Adrenal gland (tissue), 5 donors: ENCODE measurements at regions not wholly inside any gene's neighbourhood (a gene's known extent, or its start where the extent isn't known, plus 50 kb on each side); places are given as distances from the start of the nearest gene placed in this dataset.

Source experiments
- POLR2A ChIP-seq, 2 donors: fragments of 450-650 bp; IDR thresholded peaks; one replicate each; pipeline ENCODE4 v1.6.1; 2017; ENCODE audit warnings: antibody characterized with exemption in 2 of 2, mild to moderate bottlenecking in 2 of 2, moderate library complexity in 1 of 2
- TF ChIP-seq, protein P1 (sequence below), 6 experiments: fragments of 450-650 bp in 4 of 6; fragments of 200-600 bp in 2 of 6; sonication (generic) in 1 of 6; IDR thresholded peaks; 1 replicate in 5 of 6; 2 replicates in 1 of 6; pipeline versions ENCODE4 v1.5.1 to v1.8.0; 2016 to 2021; ENCODE audit warnings: antibody characterized with exemption in 6 of 6, mild to moderate bottlenecking in 2 of 6, moderate library complexity in 1 of 6
- donor health status: DM: no; HTN: no; CAD: no.

- TF ChIP-seq, protein P1, sequence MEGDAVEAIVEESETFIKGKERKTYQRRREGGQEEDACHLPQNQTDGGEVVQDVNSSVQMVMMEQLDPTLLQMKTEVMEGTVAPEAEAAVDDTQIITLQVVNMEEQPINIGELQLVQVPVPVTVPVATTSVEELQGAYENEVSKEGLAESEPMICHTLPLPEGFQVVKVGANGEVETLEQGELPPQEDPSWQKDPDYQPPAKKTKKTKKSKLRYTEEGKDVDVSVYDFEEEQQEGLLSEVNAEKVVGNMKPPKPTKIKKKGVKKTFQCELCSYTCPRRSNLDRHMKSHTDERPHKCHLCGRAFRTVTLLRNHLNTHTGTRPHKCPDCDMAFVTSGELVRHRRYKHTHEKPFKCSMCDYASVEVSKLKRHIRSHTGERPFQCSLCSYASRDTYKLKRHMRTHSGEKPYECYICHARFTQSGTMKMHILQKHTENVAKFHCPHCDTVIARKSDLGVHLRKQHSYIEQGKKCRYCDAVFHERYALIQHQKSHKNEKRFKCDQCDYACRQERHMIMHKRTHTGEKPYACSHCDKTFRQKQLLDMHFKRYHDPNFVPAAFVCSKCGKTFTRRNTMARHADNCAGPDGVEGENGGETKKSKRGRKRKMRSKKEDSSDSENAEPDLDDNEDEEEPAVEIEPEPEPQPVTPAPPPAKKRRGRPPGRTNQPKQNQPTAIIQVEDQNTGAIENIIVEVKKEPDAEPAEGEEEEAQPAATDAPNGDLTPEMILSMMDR (IDR thresholded peaks at IDR 0.05), result no peak
- TF ChIP-seq POLR2A (IDR thresholded peaks at IDR 0.05), result no peak
These were observed 343.3 kb downstream of the CYP26B1 start for GRCh38 chr2:71804281-71804751.
